ENCODE measurements at regions not wholly inside any gene's neighbourhood (a gene's known extent, or its start where the extent isn't known, plus 50 kb on each side); places are given as distances from the start of the nearest gene placed in this dataset.

DNA sequence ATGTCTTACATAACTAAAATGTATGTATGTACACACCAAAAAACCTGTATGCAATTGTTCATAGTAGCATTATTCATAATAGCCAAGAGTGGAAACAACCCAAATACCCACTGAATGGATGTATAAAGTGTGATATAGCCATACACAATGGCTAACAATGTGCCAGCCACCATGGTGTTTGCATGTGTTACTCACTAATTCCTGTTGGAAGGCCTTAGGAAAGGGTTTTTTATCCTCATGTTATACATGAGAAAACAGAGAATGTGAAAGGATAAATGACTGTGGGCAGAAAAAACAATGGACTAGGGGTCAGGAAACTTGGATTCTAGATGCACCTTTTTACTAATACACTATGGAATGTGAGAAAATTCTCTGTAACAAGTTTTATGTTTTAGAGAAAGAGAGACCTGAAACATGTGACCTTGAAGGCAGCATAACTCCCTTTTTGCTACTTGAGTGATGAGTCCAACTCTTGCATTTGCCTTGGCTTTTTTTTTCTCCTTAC is 55.7 kb downstream of the TIGD2 start:
- H3K9me3 Mint-ChIP-seq (ENCODE audit: low read depth), result peaks cover 3% of the 10 kb centered on the region
- no peak for DNase-seq (ENCODE audit: low spot score, unreplicated experiment)
- H3K4me1 Mint-ChIP-seq (ENCODE audit: low read depth), result peaks cover 4% of the 10 kb centered on the region
- TF ChIP-seq, protein P1, sequence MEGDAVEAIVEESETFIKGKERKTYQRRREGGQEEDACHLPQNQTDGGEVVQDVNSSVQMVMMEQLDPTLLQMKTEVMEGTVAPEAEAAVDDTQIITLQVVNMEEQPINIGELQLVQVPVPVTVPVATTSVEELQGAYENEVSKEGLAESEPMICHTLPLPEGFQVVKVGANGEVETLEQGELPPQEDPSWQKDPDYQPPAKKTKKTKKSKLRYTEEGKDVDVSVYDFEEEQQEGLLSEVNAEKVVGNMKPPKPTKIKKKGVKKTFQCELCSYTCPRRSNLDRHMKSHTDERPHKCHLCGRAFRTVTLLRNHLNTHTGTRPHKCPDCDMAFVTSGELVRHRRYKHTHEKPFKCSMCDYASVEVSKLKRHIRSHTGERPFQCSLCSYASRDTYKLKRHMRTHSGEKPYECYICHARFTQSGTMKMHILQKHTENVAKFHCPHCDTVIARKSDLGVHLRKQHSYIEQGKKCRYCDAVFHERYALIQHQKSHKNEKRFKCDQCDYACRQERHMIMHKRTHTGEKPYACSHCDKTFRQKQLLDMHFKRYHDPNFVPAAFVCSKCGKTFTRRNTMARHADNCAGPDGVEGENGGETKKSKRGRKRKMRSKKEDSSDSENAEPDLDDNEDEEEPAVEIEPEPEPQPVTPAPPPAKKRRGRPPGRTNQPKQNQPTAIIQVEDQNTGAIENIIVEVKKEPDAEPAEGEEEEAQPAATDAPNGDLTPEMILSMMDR (IDR thresholded peaks at IDR 0.05; ENCODE audit: unreplicated experiment), result no peak
- no peak overlapping the region for H3K4me3 Mint-ChIP-seq (ENCODE audit: low read depth)
- no peak overlapping the region for H3K27ac Mint-ChIP-seq
- no peaks in the 10 kb centered on the region for H3K27me3 Mint-ChIP-seq
- H3K36me3 Mint-ChIP-seq (ENCODE audit: insufficient read depth), result no peaks in the 10 kb centered on the region

DNA sequence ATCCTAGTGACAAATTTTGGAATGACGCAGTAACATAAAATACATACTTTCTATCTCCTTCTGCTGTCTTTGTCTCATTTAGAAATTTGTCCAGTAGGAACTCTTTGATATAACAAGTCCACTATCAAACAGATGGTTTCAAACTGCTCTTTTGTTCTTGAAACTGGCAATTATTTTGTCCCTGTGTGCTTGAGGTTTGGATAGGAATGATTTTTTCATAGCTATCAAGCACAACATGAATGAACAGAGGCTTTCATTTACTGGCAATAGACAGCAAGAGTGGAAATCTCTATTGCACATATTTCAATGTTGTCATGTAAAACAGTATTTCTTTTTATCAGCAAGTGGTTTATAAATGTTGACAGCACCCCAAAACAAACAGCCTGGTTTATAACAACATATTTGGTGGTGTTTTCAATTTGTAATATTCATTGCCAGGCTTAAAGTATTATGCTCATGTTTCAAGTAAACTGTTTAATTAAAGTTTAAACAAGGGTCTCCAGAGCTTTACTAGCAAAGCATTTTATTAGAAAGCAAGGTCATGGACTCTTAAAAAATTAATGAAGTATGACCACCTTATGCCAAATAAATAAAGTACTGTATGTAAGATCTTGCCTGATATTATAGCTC is 60.0 kb downstream of the TIGD2 start:
- TF ChIP-seq, protein P1 (IDR thresholded peaks at IDR 0.05; ENCODE audit: unreplicated experiment), result no peak

DNA sequence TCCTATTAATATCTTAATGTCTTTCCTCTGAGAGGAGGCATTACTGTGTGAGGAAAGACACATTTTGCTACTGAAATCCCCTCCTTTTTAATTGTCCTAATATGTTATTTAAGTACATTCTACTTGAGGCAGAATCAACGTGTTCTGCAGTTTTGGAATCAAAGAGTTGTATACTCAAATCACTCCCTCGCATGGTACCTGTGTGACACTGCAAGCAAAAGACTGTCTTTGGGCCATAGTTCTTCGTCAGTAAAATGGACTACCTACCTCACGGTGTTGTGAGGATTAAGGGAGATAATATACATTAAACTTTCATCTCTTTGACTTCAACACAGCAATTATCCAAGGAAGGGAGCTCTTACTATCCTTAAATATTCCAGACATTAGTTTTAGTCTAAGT is 61.5 kb downstream of the TIGD2 start:
- H3K9me3 Mint-ChIP-seq (ENCODE audit: low read depth), result no peaks in the 10 kb centered on the region
- DNase-seq (ENCODE audit: low spot score, unreplicated experiment), result no peak
- no peak overlapping the region for H3K4me3 Mint-ChIP-seq (ENCODE audit: low read depth)
- H3K36me3 Mint-ChIP-seq (ENCODE audit: insufficient read depth), result no peaks in the 10 kb centered on the region
- no peaks in the 10 kb centered on the region for H3K27me3 Mint-ChIP-seq
- peaks cover 15% of the 10 kb centered on the region for H3K4me1 Mint-ChIP-seq (ENCODE audit: low read depth)
- H3K27ac Mint-ChIP-seq, result peak overlapping the region; percentile 30
- TF ChIP-seq, protein P1 (IDR thresholded peaks at IDR 0.05; ENCODE audit: unreplicated experiment), result no peak

More for the DNA sequence above, 60.0 kb downstream of the TIGD2 start:
- H3K4me1 Mint-ChIP-seq (ENCODE audit: low read depth), result peaks cover 15% of the 10 kb centered on the region
- H3K27me3 Mint-ChIP-seq, result no peaks in the 10 kb centered on the region
- no peaks in the 10 kb centered on the region for H3K9me3 Mint-ChIP-seq (ENCODE audit: low read depth)
- H3K36me3 Mint-ChIP-seq (ENCODE audit: insufficient read depth), result no peaks in the 10 kb centered on the region
- no peak for DNase-seq (ENCODE audit: low spot score, unreplicated experiment)
- H3K27ac Mint-ChIP-seq, result no peak overlapping the region
- H3K4me3 Mint-ChIP-seq (ENCODE audit: low read depth), result no peak overlapping the region

DNA sequence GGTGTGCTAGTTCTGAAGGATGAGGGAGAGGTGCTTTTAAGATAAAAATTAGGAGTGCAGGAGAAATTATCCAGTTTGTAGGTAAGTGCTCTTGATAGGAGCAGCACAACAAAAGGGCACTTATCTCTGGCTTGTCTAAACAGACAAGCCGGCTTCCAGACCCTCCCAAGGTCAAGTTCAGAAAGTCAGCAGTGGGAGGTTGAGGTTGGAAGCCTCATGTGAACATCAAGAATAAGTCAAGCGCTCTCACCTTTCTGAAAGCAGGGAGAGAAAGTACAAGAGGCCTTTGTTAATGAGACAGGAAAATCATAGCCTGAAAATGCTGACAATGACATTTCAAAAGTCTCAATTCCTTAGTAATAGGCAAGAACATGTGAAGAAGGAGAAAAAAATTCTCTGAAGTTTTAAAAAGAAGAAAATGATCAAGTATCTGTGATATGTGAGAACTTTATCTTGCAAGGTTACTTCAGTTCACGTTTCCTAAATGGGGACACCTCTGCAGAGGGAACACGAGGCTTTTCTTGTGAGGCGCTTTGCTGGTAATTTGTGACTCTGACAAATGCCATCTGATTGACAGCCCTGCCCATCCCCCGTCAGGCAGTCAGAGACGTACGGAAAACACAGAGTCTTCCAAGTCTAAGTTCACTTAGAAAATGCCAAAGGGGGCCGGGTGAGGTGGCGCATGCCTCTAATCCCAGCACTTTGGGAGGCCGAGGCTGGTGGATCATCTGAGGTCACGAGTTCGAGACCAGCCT is 62.2 kb downstream of the TIGD2 start:
- H3K4me3 Mint-ChIP-seq (ENCODE audit: low read depth), result no peak overlapping the region
- H3K9me3 Mint-ChIP-seq (ENCODE audit: low read depth), result no peaks in the 10 kb centered on the region
- no peak for DNase-seq (ENCODE audit: low spot score, unreplicated experiment)
- H3K27me3 Mint-ChIP-seq, result no peaks in the 10 kb centered on the region
- peaks cover 15% of the 10 kb centered on the region for H3K4me1 Mint-ChIP-seq (ENCODE audit: low read depth)
- no peaks in the 10 kb centered on the region for H3K36me3 Mint-ChIP-seq (ENCODE audit: insufficient read depth)
- TF ChIP-seq, protein P1 (IDR thresholded peaks at IDR 0.05; ENCODE audit: unreplicated experiment), result no peak
- H3K27ac Mint-ChIP-seq, result no peak overlapping the region

DNA sequence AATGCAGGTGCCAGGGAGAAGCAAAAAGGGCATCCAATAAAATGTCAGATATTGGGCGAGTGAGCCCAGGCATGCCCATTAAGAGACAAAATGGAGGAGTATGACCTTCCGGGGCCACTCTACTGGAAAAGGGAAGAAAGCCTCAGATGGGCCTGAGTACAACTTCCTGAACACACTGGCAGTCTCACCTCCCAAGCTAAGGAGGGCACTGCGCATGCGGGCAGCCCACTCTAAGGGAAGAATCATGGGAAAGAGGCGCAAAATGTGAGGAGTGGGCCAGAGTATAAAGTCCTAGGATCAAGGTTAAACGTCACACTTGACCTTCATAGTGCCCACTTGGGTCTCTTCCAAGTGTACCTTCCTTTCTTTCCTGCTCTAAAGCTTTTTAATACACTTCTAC is 63.5 kb downstream of the TIGD2 start:
- H3K27me3 Mint-ChIP-seq, result no peaks in the 10 kb centered on the region
- H3K36me3 Mint-ChIP-seq (ENCODE audit: insufficient read depth), result no peaks in the 10 kb centered on the region
- no peaks in the 10 kb centered on the region for H3K9me3 Mint-ChIP-seq (ENCODE audit: low read depth)
- no peak for DNase-seq (ENCODE audit: low spot score, unreplicated experiment)
- no peak overlapping the region for H3K4me3 Mint-ChIP-seq (ENCODE audit: low read depth)
- H3K27ac Mint-ChIP-seq, result no peak overlapping the region
- H3K4me1 Mint-ChIP-seq (ENCODE audit: low read depth), result peaks cover 12% of the 10 kb centered on the region
- TF ChIP-seq, protein P1 (IDR thresholded peaks at IDR 0.05; ENCODE audit: unreplicated experiment), result no peak

All from progenitor cell of endocrine pancreas (in vitro differentiated cells).